HG02938 (cell line): ENCODE measurements at regions not wholly inside any gene's neighbourhood (a gene's known extent, or its start where the extent isn't known, plus 50 kb on each side); places are given as distances from the start of the nearest gene placed in this dataset.

Experiments used
- ATAC-seq: cut with Tn5 transposase; IDR thresholded peaks from one replicate; pipeline ENCODE4 v1.9.1; 2021; ENCODE audit warnings: mild to moderate bottlenecking, moderate library complexity; ENCODE audit not compliant: unreplicated experiment

DNA sequence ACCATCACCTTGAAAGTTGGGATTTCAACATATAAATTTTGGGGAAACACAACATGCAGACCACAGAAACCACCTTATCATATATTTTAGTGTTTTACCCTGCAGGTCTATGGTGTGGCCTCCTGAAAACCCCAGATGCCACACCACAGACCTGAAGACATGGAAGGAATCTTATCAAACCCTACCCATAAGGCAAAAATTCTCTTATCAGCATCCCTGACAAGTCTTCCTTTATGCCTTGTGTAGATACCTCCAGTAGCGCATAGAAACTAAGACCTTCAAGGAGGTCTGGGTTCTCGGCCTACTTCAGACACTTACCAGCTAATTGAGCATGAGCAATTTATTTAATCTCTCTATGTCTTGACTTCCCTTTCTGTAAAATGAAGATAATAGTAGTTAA lies 59.1 kb upstream of the SLC14A2 start:
- ATAC-seq = no peak

DNA sequence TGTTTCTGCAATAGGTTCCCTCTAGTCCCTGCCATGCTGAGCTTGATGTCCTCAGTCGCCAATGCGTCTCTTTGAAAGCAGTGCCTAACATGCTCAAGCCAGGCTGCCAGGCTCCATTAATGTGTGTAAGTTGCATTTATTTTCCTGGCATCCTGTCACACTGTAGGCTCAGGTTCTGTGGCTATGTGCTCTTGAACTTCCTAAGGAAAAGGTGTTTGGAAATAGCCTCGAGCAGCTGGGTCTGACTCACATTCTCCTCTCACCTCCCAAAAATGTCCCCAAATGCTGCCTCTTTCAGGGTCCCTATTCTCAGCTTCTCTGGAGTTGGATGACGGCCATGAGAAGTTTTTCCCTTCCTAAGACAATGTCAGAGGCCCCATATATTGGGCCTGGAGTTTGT lies 58.0 kb upstream of the SLC14A2 start:
- no peak for ATAC-seq

DNA sequence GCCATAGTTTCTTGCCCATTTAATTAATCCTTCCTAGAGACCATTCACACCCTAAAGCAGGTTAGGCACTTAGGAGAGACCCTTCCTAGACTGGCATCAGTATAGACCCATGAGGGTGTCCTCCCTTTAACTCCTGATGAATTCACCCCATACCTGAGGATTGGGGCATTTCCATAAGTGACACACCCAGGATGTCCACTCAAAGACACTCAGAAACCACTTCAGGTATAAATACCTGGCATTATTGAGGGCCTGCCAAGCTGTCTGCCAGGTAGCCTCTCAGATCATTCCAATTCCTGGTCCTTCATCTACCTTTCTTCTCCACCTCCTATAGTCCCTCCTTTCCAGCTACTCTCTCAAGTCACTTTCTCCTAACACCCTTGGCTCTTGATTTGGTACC lies 57.5 kb upstream of the SLC14A2 start:
- no peak for ATAC-seq

DNA sequence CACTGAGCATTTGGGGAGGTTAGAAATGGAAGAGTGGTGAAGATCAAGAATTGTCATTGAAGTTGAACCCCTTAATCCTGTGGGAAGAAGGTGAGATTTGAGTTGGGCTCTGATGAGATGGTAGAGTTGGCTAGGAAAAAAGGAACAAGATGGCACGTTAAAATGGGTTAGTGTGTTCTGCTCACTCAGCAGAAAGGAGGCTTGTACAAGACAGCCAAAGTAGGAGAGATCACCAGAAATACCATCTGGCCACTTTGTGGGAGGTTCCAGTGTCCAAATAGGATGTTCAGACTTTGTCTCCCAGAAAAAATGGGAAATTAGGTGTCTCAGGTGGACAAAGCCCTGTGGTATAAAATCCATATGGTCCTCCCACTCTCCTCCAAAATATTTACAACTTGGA lies 56.0 kb upstream of the SLC14A2 start:
- no peak for ATAC-seq

DNA sequence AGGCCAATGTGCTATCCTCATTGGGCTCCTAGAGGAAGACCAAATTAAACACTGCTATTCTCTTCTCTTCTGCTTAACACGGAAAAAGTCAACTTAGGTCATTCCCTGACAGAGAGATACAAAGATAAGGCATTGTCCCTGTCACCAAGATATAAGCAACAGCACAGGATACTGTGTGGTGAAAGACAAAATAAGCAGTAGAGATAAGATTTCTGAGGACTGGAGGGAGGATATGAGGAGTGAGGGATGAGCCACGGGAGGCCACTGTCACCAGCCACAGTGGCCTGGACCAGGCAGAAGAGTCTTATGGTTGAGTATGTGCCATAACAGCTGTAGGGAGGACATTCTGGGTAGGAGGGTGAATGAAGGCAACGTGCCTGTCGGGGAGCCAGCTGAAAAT lies 54.4 kb upstream of the SLC14A2 start:
- no peak for ATAC-seq

DNA sequence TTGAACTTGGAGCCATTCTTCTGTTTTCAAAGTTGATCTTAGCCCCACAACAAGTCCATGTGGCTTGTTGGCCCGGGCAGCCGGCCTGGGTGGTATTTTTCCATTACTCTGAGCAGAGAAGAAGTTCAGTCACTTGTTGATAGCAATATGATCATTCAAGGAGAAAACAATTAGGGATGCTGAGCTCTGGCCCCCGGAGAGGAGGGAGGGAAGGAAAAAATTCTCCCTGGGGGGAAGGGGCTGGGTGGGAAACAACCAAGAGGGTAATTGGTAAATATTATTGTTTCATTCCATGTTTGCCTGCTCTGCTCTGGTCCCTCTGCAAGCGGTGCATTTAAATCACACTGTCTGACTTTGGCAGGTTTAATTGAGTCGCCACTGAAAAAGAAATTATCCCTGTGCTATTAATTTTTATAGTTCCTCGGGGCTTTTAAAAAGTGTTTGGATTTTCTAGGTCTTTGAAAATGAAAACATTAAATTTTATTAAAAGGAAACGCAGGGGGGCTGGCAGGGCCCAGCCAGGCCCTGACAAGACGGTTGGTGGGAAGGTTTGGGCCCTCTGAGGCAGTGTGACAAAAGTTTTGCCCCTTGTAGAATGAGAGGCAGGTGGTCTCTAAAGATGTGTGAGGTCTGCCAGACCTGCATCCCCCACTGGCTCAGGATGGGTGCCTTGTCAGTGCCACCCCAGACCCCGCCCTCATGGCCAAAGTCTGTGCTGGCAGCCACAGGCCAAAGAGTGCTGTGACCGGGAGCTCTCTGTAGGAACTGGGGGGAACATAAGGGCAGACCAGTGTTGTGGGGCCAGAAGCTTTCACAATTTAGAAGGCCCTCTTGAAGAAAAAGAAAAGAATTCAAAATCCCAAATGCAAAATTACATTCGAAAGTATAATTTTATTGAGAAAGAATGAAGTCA lies 52.5 kb upstream of the SLC14A2 start:
- no peak for ATAC-seq

DNA sequence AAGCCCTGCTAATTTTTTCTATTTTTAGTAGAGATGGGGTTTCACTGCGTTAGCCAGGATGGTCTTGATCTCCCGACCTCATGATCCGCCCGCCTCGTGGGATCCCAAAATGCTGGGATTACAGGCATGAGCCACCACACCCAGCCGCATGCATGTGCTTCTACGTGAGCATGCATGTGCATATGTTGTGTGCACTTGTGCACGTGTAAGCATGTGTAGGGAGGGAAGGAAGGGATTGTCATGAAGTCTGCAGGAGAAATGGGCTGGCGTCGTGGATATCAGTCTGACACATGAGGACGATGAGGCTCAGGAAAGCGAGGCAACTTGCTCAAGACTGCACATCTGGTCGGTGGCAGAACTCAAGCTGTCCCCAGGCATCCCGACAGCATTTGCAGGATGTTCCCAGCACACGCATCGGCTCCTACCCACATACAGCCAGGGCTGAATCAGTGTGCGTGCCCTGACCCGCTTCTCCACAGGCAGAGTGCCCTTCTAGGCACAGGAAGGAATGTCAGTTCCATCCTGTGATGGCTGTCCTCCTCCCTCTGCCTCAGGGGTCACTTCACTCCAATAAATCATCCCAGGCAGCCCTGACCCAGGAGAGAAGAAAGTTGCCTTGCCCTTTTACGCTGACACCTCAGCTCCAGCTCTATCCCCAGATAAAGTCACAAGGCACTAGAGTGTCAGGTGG lies 49.9 kb upstream of the SLC14A2 start:
- no peak for ATAC-seq
